GM23338 (cell line): ENCODE measurements at regions not wholly inside any gene's neighbourhood (a gene's known extent, or its start where the extent isn't known, plus 50 kb on each side); places are given as distances from the start of the nearest gene placed in this dataset.
A peak's percentile ranks its signal among the peaks of the same experiment; 100 is the strongest.

ENCODE experiments used
- ATAC-seq: fragments of 200-7000 bp; cut with Tn5 transposase; 3 replicates; pipeline ENCODE4 v1.9.1; 2020
- DNase-seq: peaks from one replicate; pipeline ENCODE4 v3.0.0-alpha.2; 2015; ENCODE audit warnings: low spot score
- H2AFZ ChIP-seq: fragments of 200-600 bp; sonication (generic); 2 replicates; pipeline ENCODE4 v1.8.0; 2016; ENCODE audit warnings: antibody characterized with exemption, mild to moderate bottlenecking, moderate library complexity
- H3F3A ChIP-seq: fragments of 200-600 bp; sonication (generic); replicated peaks from 2 replicates; pipeline ENCODE4 v1.8.0; 2017; ENCODE audit warnings: antibody characterized with exemption, mixed run types, low read depth
- H3K27ac ChIP-seq: fragments of 200-600 bp; sonication (generic); 2 replicates; pipeline ENCODE4 v1.6.1; 2016; ENCODE audit warnings: low read depth
- H3K27me3 ChIP-seq: fragments of 200-600 bp; sonication (generic); 2 replicates; pipeline ENCODE4 v1.8.0; 2016; ENCODE audit warnings: mild to moderate bottlenecking, mixed run types, moderate library complexity; ENCODE audit not compliant: insufficient read depth
- H3K36me3 ChIP-seq: fragments of 200-600 bp; sonication (generic); 2 replicates; pipeline ENCODE4 v1.8.0; 2016; ENCODE audit warnings: mild to moderate bottlenecking; ENCODE audit not compliant: insufficient read depth
- H3K4me1 ChIP-seq: fragments of 200-600 bp; sonication (generic); 2 replicates; pipeline ENCODE4 v1.8.0; 2016; ENCODE audit warnings: mild to moderate bottlenecking, moderate library complexity; ENCODE audit not compliant: insufficient read depth
- H3K4me2 ChIP-seq: fragments of 200-600 bp; sonication (generic); 2 replicates; pipeline ENCODE4 v1.7.1; 2017; ENCODE audit warnings: mixed run types
- H3K4me3 ChIP-seq: fragments of 200-600 bp; sonication (generic); 2 replicates; pipeline ENCODE4 v1.6.1; 2016; ENCODE audit warnings: mixed run types
- H3K79me2 ChIP-seq: fragments of 200-600 bp; sonication (generic); replicated peaks from 2 replicates; pipeline ENCODE4 v1.8.0; 2017; ENCODE audit warnings: mild to moderate bottlenecking; ENCODE audit not compliant: insufficient read depth
- H3K9me2 ChIP-seq: fragments of 200-600 bp; sonication (generic); 2 replicates; pipeline ENCODE4 v1.8.0; 2017; ENCODE audit not compliant: insufficient read depth
- H4K20me1 ChIP-seq: fragments of 200-600 bp; sonication (generic); replicated peaks from 2 replicates; pipeline ENCODE4 v1.8.0; 2017; ENCODE audit warnings: mild to moderate bottlenecking; ENCODE audit not compliant: insufficient read depth
- H3K27ac Mint-ChIP-seq: 2 replicates; pipeline ENCODE4 v1.8.0; 2020; ENCODE audit warnings: inconsistent platforms, mild to moderate bottlenecking, moderate library complexity, mixed read lengths
- H3K27me3 Mint-ChIP-seq: 3 replicates; pipeline ENCODE4 v1.8.0; 2022; ENCODE audit warnings: low read depth, mild to moderate bottlenecking, moderate library complexity, mixed read lengths, inconsistent platforms; ENCODE audit not compliant: insufficient read depth, poor library complexity
- H3K36me3 Mint-ChIP-seq: 3 replicates; pipeline ENCODE4 v1.8.0; 2021; ENCODE audit warnings: low read depth, mild to moderate bottlenecking, inconsistent platforms, moderate library complexity, mixed read lengths
- H3K4me1 Mint-ChIP-seq: 3 replicates; pipeline ENCODE4 v1.8.0; 2020; ENCODE audit warnings: mild to moderate bottlenecking, inconsistent platforms, mixed read lengths
- H3K4me3 Mint-ChIP-seq: 3 replicates; pipeline ENCODE4 v1.8.0; 2021; ENCODE audit warnings: moderate library complexity, mild to moderate bottlenecking, inconsistent platforms, mixed read lengths
- H3K9me3 Mint-ChIP-seq: 3 replicates; pipeline ENCODE4 v1.8.0; 2020; ENCODE audit warnings: moderate library complexity, mild to moderate bottlenecking, inconsistent platforms, mixed read lengths
- CTCF ChIP-seq, 2 experiments: fragments of 200-600 bp in 1 of 2; sonication (generic) in 1 of 2; conservative IDR thresholded peaks; 2 replicates each; pipeline versions ENCODE4 v1.5.1 to v1.6.1; 2016 to 2017; ENCODE audit warnings: antibody characterized with exemption in 2 of 2, low read depth in 2 of 2, mild to moderate bottlenecking in 2 of 2, moderate library complexity in 1 of 2
- ETS1 ChIP-seq: IDR thresholded peaks from 2 replicates; pipeline ENCODE4 v1.6.1; 2016; ENCODE audit warnings: antibody characterized with exemption
- EZH2 ChIP-seq: fragments of 200-600 bp; sonication (generic); IDR thresholded peaks from one replicate; pipeline ENCODE4 v1.8.0; 2017; ENCODE audit warnings: antibody characterized with exemption, mild to moderate bottlenecking, low read depth; ENCODE audit not compliant: unreplicated experiment
- EZH2phosphoT487 ChIP-seq: fragments of 200-600 bp; sonication (generic); IDR thresholded peaks from one replicate; pipeline ENCODE4 v1.8.1; 2018; ENCODE audit warnings: antibody characterized with exemption; ENCODE audit not compliant: unreplicated experiment
- JUNB ChIP-seq: IDR thresholded peaks from one replicate; pipeline ENCODE4 v1.6.1; 2016; ENCODE audit warnings: antibody characterized with exemption; ENCODE audit not compliant: unreplicated experiment
- NANOG ChIP-seq: IDR thresholded peaks from 2 replicates; pipeline ENCODE4 v1.6.1; 2016; ENCODE audit warnings: antibody characterized with exemption, borderline replicate concordance
- STAT1 ChIP-seq: IDR thresholded peaks from one replicate; pipeline ENCODE4 v1.6.1; 2016; ENCODE audit warnings: antibody characterized with exemption; ENCODE audit not compliant: unreplicated experiment
- ZNF331 ChIP-seq: fragments of 250-450 bp; sonication (Bioruptor Pico); IDR thresholded peaks from 2 replicates; pipeline ENCODE4 v1.5.0; 2020; ENCODE audit warnings: low read depth, mild to moderate bottlenecking, moderate library complexity
- TF ChIP-seq, protein P1 (sequence below): IDR thresholded peaks from one replicate; pipeline ENCODE4 v1.6.1; 2018; ENCODE audit warnings: antibody characterized with exemption; ENCODE audit not compliant: unreplicated experiment

DNA sequence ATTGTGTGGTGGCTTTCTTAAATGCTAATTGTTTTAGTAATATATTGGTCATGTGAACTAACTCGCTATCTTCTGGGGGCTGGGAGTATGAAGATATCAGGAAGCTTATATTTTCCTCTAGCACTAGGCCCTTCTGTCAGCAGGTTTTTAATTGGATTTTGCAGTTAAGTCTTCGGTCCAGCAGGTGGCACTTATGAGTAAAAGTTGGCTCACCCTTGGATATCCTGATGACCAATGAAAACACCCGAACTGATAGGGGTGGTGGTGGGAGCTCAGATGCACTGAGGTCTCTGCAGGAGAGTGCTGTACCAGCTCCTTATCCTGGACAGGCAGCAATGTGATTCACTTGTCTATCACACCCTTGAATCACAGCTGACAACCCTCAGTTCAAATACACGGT lies 1365.8 kb upstream of the DIAPH2 start:
- Histone ChIP-seq H3K9me2 (no peaks in the 10 kb centered on the region), H3K27ac (no peak overlapping the region), H4K20me1 (no peaks in the 10 kb centered on the region), H3K27me3 (no peaks in the 10 kb centered on the region), H3K36me3 (no peaks in the 10 kb centered on the region), H2AFZ (no peak overlapping the region), H3F3A (no peaks in the 10 kb centered on the region), H3K4me1 (no peaks in the 10 kb centered on the region), H3K4me3 (no peak overlapping the region), H3K4me2 (no peak overlapping the region), H3K79me2 (no peaks in the 10 kb centered on the region)
- DNase-seq (peak; percentile 62), ATAC-seq (peak; percentile 65)
- no peaks in the 10 kb centered on the region for H3K4me1 Mint-ChIP-seq
- H3K4me3 Mint-ChIP-seq: no peak overlapping the region
- H3K9me3 Mint-ChIP-seq: no peaks in the 10 kb centered on the region
- H3K36me3 Mint-ChIP-seq: no peaks in the 10 kb centered on the region
- no peak overlapping the region for H3K27ac Mint-ChIP-seq
- peaks cover 1% of the 10 kb centered on the region for H3K27me3 Mint-ChIP-seq
- TF ChIP-seq NANOG (no peak), ZNF331 (CRISPR knock-in tag) (no peak), CTCF (conservative IDR thresholded peaks at IDR 0.05; ENCODE audit: low read depth in 2 of 2) (peak; percentile 46 to 58), EZH2 (no peak), JUNB (no peak), STAT1 (no peak), EZH2phosphoT487 (no peak)
- TF ChIP-seq, protein P1, sequence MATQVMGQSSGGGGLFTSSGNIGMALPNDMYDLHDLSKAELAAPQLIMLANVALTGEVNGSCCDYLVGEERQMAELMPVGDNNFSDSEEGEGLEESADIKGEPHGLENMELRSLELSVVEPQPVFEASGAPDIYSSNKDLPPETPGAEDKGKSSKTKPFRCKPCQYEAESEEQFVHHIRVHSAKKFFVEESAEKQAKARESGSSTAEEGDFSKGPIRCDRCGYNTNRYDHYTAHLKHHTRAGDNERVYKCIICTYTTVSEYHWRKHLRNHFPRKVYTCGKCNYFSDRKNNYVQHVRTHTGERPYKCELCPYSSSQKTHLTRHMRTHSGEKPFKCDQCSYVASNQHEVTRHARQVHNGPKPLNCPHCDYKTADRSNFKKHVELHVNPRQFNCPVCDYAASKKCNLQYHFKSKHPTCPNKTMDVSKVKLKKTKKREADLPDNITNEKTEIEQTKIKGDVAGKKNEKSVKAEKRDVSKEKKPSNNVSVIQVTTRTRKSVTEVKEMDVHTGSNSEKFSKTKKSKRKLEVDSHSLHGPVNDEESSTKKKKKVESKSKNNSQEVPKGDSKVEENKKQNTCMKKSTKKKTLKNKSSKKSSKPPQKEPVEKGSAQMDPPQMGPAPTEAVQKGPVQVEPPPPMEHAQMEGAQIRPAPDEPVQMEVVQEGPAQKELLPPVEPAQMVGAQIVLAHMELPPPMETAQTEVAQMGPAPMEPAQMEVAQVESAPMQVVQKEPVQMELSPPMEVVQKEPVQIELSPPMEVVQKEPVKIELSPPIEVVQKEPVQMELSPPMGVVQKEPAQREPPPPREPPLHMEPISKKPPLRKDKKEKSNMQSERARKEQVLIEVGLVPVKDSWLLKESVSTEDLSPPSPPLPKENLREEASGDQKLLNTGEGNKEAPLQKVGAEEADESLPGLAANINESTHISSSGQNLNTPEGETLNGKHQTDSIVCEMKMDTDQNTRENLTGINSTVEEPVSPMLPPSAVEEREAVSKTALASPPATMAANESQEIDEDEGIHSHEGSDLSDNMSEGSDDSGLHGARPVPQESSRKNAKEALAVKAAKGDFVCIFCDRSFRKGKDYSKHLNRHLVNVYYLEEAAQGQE: no peak

DNA sequence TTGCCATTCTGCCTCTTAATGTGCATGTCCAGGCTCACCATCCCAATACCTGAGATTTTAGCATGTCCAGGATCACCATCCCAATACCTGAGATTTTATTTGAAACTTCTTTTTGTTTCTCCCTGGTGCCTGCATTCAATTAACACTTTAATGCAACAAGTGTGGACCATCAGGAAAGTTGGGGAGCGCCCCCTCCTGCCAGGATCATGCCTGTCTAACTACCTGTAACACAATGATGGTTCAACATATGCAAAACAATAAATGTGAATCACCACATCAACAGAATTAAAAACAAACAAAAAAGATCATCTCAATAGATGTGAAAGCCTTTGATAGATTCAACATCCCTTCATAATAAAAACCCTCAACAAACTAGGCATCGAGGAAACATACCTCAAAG lies 1359.5 kb upstream of the DIAPH2 start:
- TF ChIP-seq CTCF (conservative IDR thresholded peaks at IDR 0.05; ENCODE audit: low read depth in 2 of 2): peak; percentile 56 to 58
- TF ChIP-seq STAT1: no peak
- no peak for TF ChIP-seq ETS1
- H3F3A ChIP-seq: no peaks in the 10 kb centered on the region
- no peaks in the 10 kb centered on the region for H3K9me2 ChIP-seq
- no peaks in the 10 kb centered on the region for H3K4me1 Mint-ChIP-seq
- no peak overlapping the region for H3K4me3 ChIP-seq
- H3K36me3 ChIP-seq: no peaks in the 10 kb centered on the region
- no peaks in the 10 kb centered on the region for H3K9me3 Mint-ChIP-seq
- H3K27me3 ChIP-seq: no peaks in the 10 kb centered on the region
- peak; percentile 12 for DNase-seq
- no peaks in the 10 kb centered on the region for H3K79me2 ChIP-seq
- no peak overlapping the region for H2AFZ ChIP-seq
- no peaks in the 10 kb centered on the region for H3K36me3 Mint-ChIP-seq
- H3K27ac ChIP-seq: no peak overlapping the region
- ATAC-seq: no peak
- H3K4me3 Mint-ChIP-seq: no peak overlapping the region
- no peaks in the 10 kb centered on the region for H4K20me1 ChIP-seq
- H3K4me2 ChIP-seq: no peak overlapping the region
- H3K27me3 Mint-ChIP-seq: peaks cover 3% of the 10 kb centered on the region
- H3K27ac Mint-ChIP-seq: no peak overlapping the region
- H3K4me1 ChIP-seq: no peaks in the 10 kb centered on the region
